Caco-2 (cell line): ENCODE measurements at regions not wholly inside any gene's neighbourhood (a gene's known extent, or its start where the extent isn't known, plus 50 kb on each side); places are given as distances from the start of the nearest gene placed in this dataset.

Experiments used
- BruUV-seq: library from RNA; stranded (reverse); fragments of 400-500 nt; replicated peaks from 2 replicates; lab custom pipeline; 2021; lab: Mats Ljungman, UMichigan
- CTCF ChIA-PET: fragments of 300-600 bp; sonication (Branson Sonifier 250); formaldehyde crosslinking; loops from one replicate; lab custom pipeline; 2022; ENCODE audit warnings: antibody characterized with exemption; lab: Charles Lee
- POLR2A ChIA-PET: fragments of 300-600 bp; sonication (Branson Sonifier 250); formaldehyde crosslinking; loops from one replicate; lab custom pipeline; 2022; ENCODE audit warnings: antibody characterized with exemption; lab: Charles Lee
- DNase-seq, 2 experiments: peaks; one replicate each; pipeline versions ENCODE4 v3.0.0 to v3.0.0-alpha.2; 2020 to 2022
- H3K27me3 ChIP-seq: replicated peaks from 2 replicates; pipeline ENCODE4 v1.6.0; 2011; ENCODE audit warnings: low read length; ENCODE audit not compliant: control insufficient read depth, insufficient read depth
- H3K36me3 ChIP-seq: 2 replicates; pipeline ENCODE4 v1.5.1; 2011; ENCODE audit warnings: low read length; ENCODE audit not compliant: control insufficient read depth, insufficient read depth
- H3K4me1 ChIP-seq: fragments of 250-450 bp; sonication (Bioruptor Pico); 2 replicates; pipeline ENCODE4 v1.5.1; 2020; ENCODE audit warnings: mild to moderate bottlenecking
- H3K4me3 ChIP-seq: 2 replicates; pipeline ENCODE4 v1.5.1; 2011; ENCODE audit warnings: low read depth, mild to moderate bottlenecking, control low read depth, low read length
- H3K9me3 ChIP-seq: fragments of 250-450 bp; sonication (Bioruptor Pico); 2 replicates; pipeline ENCODE4 v1.5.1; 2020; ENCODE audit warnings: mild to moderate bottlenecking, moderate library complexity
- H3K27ac Mint-ChIP-seq: one replicate; pipeline ENCODE4 v1.8.0; 2022; ENCODE audit warnings: mixed read lengths; ENCODE audit not compliant: unreplicated experiment
- H3K27me3 Mint-ChIP-seq: one replicate; pipeline ENCODE4 v1.8.0; 2022; ENCODE audit warnings: mixed read lengths; ENCODE audit not compliant: insufficient read depth, unreplicated experiment
- H3K36me3 Mint-ChIP-seq: one replicate; pipeline ENCODE4 v1.8.0; 2022; ENCODE audit warnings: mild to moderate bottlenecking, mixed read lengths; ENCODE audit not compliant: insufficient read depth, unreplicated experiment
- H3K4me1 Mint-ChIP-seq: one replicate; pipeline ENCODE4 v1.8.0; 2022; ENCODE audit warnings: low read depth, mixed read lengths; ENCODE audit not compliant: unreplicated experiment
- H3K4me3 Mint-ChIP-seq: one replicate; pipeline ENCODE4 v1.8.0; 2022; ENCODE audit warnings: mild to moderate bottlenecking, moderate library complexity, mixed read lengths; ENCODE audit not compliant: unreplicated experiment
- H3K9me3 Mint-ChIP-seq: one replicate; pipeline ENCODE4 v1.8.0; 2022; ENCODE audit warnings: mixed read lengths; ENCODE audit not compliant: unreplicated experiment
- intact Hi-C: fragments of 100-400 bp; cut with micrococcal nuclease; formaldehyde crosslinking; loops from one replicate; pipeline ENCODE4 v1.10.0; 2022; ENCODE audit not compliant: unreplicated experiment
- TF ChIP-seq, protein P1 (sequence below), 2 experiments: fragments of 200-600 bp in 1 of 2; IDR thresholded peaks; 1 replicate in 1 of 2; 2 replicates in 1 of 2; pipeline versions ENCODE4 v1.5.1 to v1.8.0; 2011 to 2022; ENCODE audit warnings: antibody characterized with exemption in 1 of 2, control low read depth in 1 of 2, inconsistent platforms in 1 of 2, low read depth in 1 of 2, low read length in 1 of 2, mild to moderate bottlenecking in 1 of 2, moderate library complexity in 1 of 2; ENCODE audit not compliant: insufficient read depth in 1 of 2, severe bottlenecking in 1 of 2, unreplicated experiment in 1 of 2

DNA sequence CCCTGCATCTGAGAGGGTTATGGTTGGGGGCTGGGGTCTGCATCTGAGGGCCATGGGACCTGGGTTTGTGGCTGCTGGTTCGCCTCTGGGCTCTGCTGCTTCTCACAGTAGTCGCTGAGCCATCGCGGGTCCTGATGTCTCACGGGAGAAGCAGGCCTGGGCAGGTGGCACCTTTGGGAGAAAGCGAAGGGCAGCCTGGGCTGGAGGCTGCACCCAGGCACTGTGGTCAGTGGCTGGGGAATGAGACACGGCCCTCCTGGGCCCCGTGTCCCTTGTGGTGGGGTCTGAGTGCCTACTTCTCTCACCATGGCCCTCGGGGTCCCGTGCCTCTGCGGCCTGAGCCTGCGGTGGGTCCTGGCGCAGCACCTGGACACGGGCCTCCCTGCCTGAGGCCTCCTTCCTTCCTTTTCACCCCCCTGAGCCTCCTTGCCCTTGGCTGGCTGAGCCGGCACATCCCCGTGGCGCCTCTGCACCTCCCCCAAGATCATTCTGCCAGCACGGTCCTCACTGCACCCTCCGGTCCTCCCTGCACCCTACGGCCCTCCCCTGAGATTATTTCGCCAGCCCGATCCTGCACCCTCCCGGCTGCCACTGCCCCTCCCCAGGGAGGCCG is 206.0 kb downstream of the ERMARD start:
- no peaks in the 10 kb centered on the region for H3K27me3 ChIP-seq
- no peaks in the 10 kb centered on the region for H3K4me1 ChIP-seq
- BruUV-seq: no TSS peak
- no peak overlapping the region for H3K4me3 ChIP-seq
- TF ChIP-seq, protein P1, sequence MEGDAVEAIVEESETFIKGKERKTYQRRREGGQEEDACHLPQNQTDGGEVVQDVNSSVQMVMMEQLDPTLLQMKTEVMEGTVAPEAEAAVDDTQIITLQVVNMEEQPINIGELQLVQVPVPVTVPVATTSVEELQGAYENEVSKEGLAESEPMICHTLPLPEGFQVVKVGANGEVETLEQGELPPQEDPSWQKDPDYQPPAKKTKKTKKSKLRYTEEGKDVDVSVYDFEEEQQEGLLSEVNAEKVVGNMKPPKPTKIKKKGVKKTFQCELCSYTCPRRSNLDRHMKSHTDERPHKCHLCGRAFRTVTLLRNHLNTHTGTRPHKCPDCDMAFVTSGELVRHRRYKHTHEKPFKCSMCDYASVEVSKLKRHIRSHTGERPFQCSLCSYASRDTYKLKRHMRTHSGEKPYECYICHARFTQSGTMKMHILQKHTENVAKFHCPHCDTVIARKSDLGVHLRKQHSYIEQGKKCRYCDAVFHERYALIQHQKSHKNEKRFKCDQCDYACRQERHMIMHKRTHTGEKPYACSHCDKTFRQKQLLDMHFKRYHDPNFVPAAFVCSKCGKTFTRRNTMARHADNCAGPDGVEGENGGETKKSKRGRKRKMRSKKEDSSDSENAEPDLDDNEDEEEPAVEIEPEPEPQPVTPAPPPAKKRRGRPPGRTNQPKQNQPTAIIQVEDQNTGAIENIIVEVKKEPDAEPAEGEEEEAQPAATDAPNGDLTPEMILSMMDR (IDR thresholded peaks at IDR 0.05; ENCODE audit: insufficient read depth in 1 of 2, low read depth in 1 of 2, low read length in 1 of 2, severe bottlenecking in 1 of 2, unreplicated experiment in 1 of 2): no peak
- H3K9me3 ChIP-seq: no peaks in the 10 kb centered on the region
- H3K27ac Mint-ChIP-seq: no peak overlapping the region
- H3K4me3 Mint-ChIP-seq: no peak overlapping the region
- no peaks in the 10 kb centered on the region for H3K9me3 Mint-ChIP-seq
- intact Hi-C loops: no loop called here
- H3K36me3 ChIP-seq: no peaks in the 10 kb centered on the region
- ChIA-PET CTCF (no interaction called here), POLR2A (no interaction called here)
- no peaks in the 10 kb centered on the region for H3K4me1 Mint-ChIP-seq
- no peak for DNase-seq
- no peaks in the 10 kb centered on the region for H3K27me3 Mint-ChIP-seq
- no peaks in the 10 kb centered on the region for H3K36me3 Mint-ChIP-seq

DNA sequence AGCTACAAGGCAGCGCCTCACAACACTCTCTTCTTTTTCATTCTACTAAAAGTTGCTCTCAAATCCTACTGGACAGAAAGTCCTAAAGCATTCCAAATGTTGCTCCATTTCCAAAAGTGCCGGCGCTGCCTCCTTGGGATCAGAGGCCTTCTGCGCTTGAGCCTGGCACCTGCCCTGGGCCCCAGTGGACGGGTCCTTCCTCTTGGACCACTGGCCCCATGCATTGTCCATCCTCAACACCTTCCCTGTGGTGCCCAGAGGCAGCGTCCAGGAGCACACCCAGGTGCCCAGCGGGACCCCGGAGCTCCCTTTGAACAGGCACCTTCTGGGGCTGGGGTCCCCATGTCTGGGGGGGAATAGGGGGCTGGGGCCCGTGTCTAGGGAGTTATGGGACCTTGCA is 205.2 kb downstream of the ERMARD start:
- CTCF ChIA-PET: no interaction called here
- no TSS peak for BruUV-seq
- Mint-ChIP-seq H3K27me3 (no peaks in the 10 kb centered on the region), H3K36me3 (no peaks in the 10 kb centered on the region), H3K27ac (no peak overlapping the region), H3K9me3 (no peaks in the 10 kb centered on the region), H3K4me1 (no peaks in the 10 kb centered on the region), H3K4me3 (no peak overlapping the region)
- Histone ChIP-seq H3K9me3 (no peaks in the 10 kb centered on the region), H3K4me3 (no peak overlapping the region), H3K4me1 (no peaks in the 10 kb centered on the region), H3K36me3 (no peaks in the 10 kb centered on the region), H3K27me3 (no peaks in the 10 kb centered on the region)
- POLR2A ChIA-PET: no interaction called here
- intact Hi-C loops: no loop called here
- no peak for DNase-seq
- TF ChIP-seq, protein P1 (IDR thresholded peaks at IDR 0.05; ENCODE audit: insufficient read depth in 1 of 2, low read depth in 1 of 2, low read length in 1 of 2, severe bottlenecking in 1 of 2, unreplicated experiment in 1 of 2): no peak

DNA sequence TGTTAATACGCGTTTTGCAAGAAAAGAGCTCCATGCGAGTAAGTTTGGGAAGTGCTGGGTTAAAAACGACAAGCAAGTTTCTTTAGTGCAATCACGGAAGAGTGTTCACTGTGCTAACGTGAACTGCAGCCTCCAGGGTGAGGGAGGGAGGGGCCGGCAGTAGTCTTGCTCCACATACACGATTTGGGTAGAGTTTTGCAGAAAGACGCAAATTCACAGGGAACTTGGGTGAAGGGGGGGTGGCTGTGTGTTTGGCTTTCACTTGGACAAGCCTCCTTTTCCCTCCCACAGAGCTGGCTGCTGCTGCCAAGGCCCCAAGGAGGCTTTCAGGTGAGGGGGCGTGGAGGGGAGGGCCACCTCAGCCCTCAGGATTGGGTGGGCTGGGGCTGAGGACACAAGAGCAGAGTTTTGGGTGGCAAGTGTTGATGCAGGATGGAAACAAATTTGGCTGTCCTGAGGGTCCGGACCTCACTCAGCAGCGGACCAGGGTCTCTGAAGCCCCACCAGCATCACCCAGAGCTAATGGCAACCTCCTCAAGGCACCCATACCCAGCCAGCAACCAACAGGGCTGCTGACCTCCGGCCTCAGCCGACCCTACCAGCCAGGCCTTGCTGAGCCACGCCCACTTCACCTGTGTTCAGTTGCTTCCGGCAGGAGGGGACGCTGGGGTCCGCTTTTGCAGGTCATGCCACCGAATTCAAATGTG is 204.5 kb downstream of the ERMARD start:
- no peak for DNase-seq
- Mint-ChIP-seq H3K27me3 (no peaks in the 10 kb centered on the region), H3K27ac (no peak overlapping the region), H3K4me1 (no peaks in the 10 kb centered on the region), H3K36me3 (no peaks in the 10 kb centered on the region), H3K4me3 (no peak overlapping the region), H3K9me3 (no peaks in the 10 kb centered on the region)
- TF ChIP-seq, protein P1 (IDR thresholded peaks at IDR 0.05; ENCODE audit: insufficient read depth in 1 of 2, low read depth in 1 of 2, low read length in 1 of 2, severe bottlenecking in 1 of 2, unreplicated experiment in 1 of 2): no peak
- Histone ChIP-seq H3K4me3 (no peak overlapping the region), H3K4me1 (no peaks in the 10 kb centered on the region), H3K9me3 (no peaks in the 10 kb centered on the region), H3K36me3 (no peaks in the 10 kb centered on the region), H3K27me3 (no peaks in the 10 kb centered on the region)
- ChIA-PET CTCF (no interaction called here), POLR2A (no interaction called here)
- BruUV-seq: no TSS peak
- intact Hi-C loops: no loop called here
